GM12892 (cell line): ENCODE measurements at regions not wholly inside any gene's neighbourhood (a gene's known extent, or its start where the extent isn't known, plus 50 kb on each side); places are given as distances from the start of the nearest gene placed in this dataset.

ENCODE experiments used
- POLR2A ChIP-seq: IDR thresholded peaks from 2 replicates; pipeline ENCODE4 v1.6.1; 2011; ENCODE audit warnings: low read depth, low read length, control low read depth
- POLR2AphosphoS5 ChIP-seq: IDR thresholded peaks from 2 replicates; pipeline ENCODE4 v1.6.1; 2011; ENCODE audit warnings: low read depth, low read length, control low read depth
- TAF1 ChIP-seq: IDR thresholded peaks from 2 replicates; pipeline ENCODE4 v1.6.1; 2011; ENCODE audit warnings: low read depth, mild to moderate bottlenecking, control low read depth, low read length, borderline replicate concordance

- TF ChIP-seq POLR2A (no peak), TAF1 (no peak), POLR2AphosphoS5 (no peak)
Measured at GRCh38 chrX:120725874-120726273, 96.0 kb upstream of the C1GALT1C1 start.
